H9 (cell line): ENCODE measurements at regions not wholly inside any gene's neighbourhood (a gene's known extent, or its start where the extent isn't known, plus 50 kb on each side); places are given as distances from the start of the nearest gene placed in this dataset.

Experiments used
- DNase-seq: peaks from one replicate; pipeline ENCODE4 v3.0.0-alpha.2; 2017
- H2AFZ ChIP-seq: one replicate; pipeline ENCODE4 v1.6.1; 2013; ENCODE audit warnings: mild to moderate bottlenecking, low read length, control low read depth, moderate library complexity
- H2AK5ac ChIP-seq: 2 replicates; pipeline ENCODE4 v1.6.1; 2013; ENCODE audit warnings: low read length, control low read depth, mixed read lengths; ENCODE audit not compliant: insufficient read length
- H2BK120ac ChIP-seq: one replicate; pipeline ENCODE4 v1.6.1; 2013; ENCODE audit warnings: low read depth, mild to moderate bottlenecking, low read length, control low read depth, inconsistent platforms; ENCODE audit not compliant: poor library complexity, severe bottlenecking
- H2BK12ac ChIP-seq: 2 replicates; pipeline ENCODE4 v1.6.1; 2013; ENCODE audit warnings: low read length, control low read depth, mixed read lengths, low read depth; ENCODE audit not compliant: insufficient read length
- H2BK15ac ChIP-seq: 2 replicates; pipeline ENCODE4 v1.6.1; 2013; ENCODE audit warnings: low read depth, low read length, control low read depth
- H2BK20ac ChIP-seq: one replicate; pipeline ENCODE4 v1.6.1; 2013; ENCODE audit warnings: low read depth, mild to moderate bottlenecking, low read length, control low read depth, inconsistent platforms; ENCODE audit not compliant: poor library complexity, severe bottlenecking
- H2BK5ac ChIP-seq: 2 replicates; pipeline ENCODE4 v1.6.1; 2013; ENCODE audit warnings: low read length, control low read depth, mixed read lengths; ENCODE audit not compliant: insufficient read length
- H3K14ac ChIP-seq: 2 replicates; pipeline ENCODE4 v1.6.1; 2013; ENCODE audit warnings: low read length, control low read depth; ENCODE audit not compliant: insufficient read depth
- H3K18ac ChIP-seq: 2 replicates; pipeline ENCODE4 v1.6.1; 2013; ENCODE audit warnings: low read depth, mild to moderate bottlenecking, mixed read lengths, low read length, control low read depth; ENCODE audit not compliant: insufficient read length
- H3K23ac ChIP-seq: 2 replicates; pipeline ENCODE4 v1.6.1; 2013; ENCODE audit warnings: low read length, control low read depth, mixed read lengths, low read depth; ENCODE audit not compliant: insufficient read length
- H3K23me2 ChIP-seq: 2 replicates; pipeline ENCODE4 v1.6.1; 2013; ENCODE audit warnings: low read depth, mild to moderate bottlenecking, mixed read lengths, low read length, control low read depth; ENCODE audit not compliant: insufficient read length, poor library complexity, severe bottlenecking
- H3K27ac ChIP-seq: 2 replicates; pipeline ENCODE4 v1.5.1; 2013; ENCODE audit warnings: low read length, control low read depth, mixed read lengths, low read depth; ENCODE audit not compliant: insufficient read length
- H3K27me3 ChIP-seq: 2 replicates; pipeline ENCODE4 v1.6.1; 2013; ENCODE audit warnings: low read length, control low read depth, inconsistent platforms; ENCODE audit not compliant: insufficient read depth
- H3K4ac ChIP-seq: 2 replicates; pipeline ENCODE4 v1.6.1; 2013; ENCODE audit warnings: low read depth, mild to moderate bottlenecking, control low read depth, inconsistent platforms, low read length, moderate library complexity
- H3K4me1 ChIP-seq: 2 replicates; pipeline ENCODE4 v1.6.1; 2013; ENCODE audit warnings: low read length, control low read depth, inconsistent platforms; ENCODE audit not compliant: insufficient read depth
- H3K4me2 ChIP-seq: 2 replicates; pipeline ENCODE4 v1.6.1; 2013; ENCODE audit warnings: low read length, control low read depth, mixed read lengths; ENCODE audit not compliant: insufficient read length, insufficient read depth
- H3K56ac ChIP-seq: 2 replicates; pipeline ENCODE4 v1.6.1; 2013; ENCODE audit warnings: low read depth, mild to moderate bottlenecking, mixed read lengths, low read length, control low read depth; ENCODE audit not compliant: insufficient read length
- H3K79me1 ChIP-seq: 2 replicates; pipeline ENCODE4 v1.6.1; 2013; ENCODE audit warnings: low read depth, mild to moderate bottlenecking, moderate library complexity, low read length, control low read depth, inconsistent platforms; ENCODE audit not compliant: insufficient read depth, poor library complexity, severe bottlenecking
- H3K79me2 ChIP-seq: 2 replicates; pipeline ENCODE4 v1.6.1; 2013; ENCODE audit warnings: low read length, control low read depth, inconsistent platforms; ENCODE audit not compliant: insufficient read depth
- H3K9ac ChIP-seq: 2 replicates; pipeline ENCODE4 v1.6.1; 2013; ENCODE audit warnings: low read length, control low read depth, mixed read lengths; ENCODE audit not compliant: insufficient read length; ENCODE audit errors: extremely low read depth
- H3K9me3 ChIP-seq: one replicate; pipeline ENCODE4 v1.6.1; 2013; ENCODE audit warnings: low read depth, low read length, inconsistent platforms; ENCODE audit not compliant: control insufficient read depth
- H3T11ph ChIP-seq: one replicate; pipeline ENCODE4 v1.6.1; 2013; ENCODE audit warnings: mild to moderate bottlenecking, low read length, control low read depth, inconsistent platforms
- H4K20me1 ChIP-seq: one replicate; pipeline ENCODE4 v1.6.1; 2013; ENCODE audit not compliant: control insufficient read depth, insufficient read length, insufficient read depth
- H4K5ac ChIP-seq: 2 replicates; pipeline ENCODE4 v1.6.1; 2013; ENCODE audit warnings: low read depth, mild to moderate bottlenecking, mixed read lengths, low read length, control low read depth; ENCODE audit not compliant: insufficient read length
- H4K8ac ChIP-seq: replicated peaks from 2 replicates; pipeline ENCODE4 v1.6.1; 2013; ENCODE audit warnings: low read length, control low read depth, mixed read lengths, low read depth; ENCODE audit not compliant: insufficient read length
- H4K91ac ChIP-seq: 2 replicates; pipeline ENCODE4 v1.6.1; 2013; ENCODE audit warnings: low read depth, mild to moderate bottlenecking, moderate library complexity, mixed read lengths, low read length, control low read depth; ENCODE audit not compliant: insufficient read length
- H3K27ac Mint-ChIP-seq, 3 experiments: 2 replicates in 2 of 3; 3 replicates in 1 of 3; pipeline ENCODE4 v1.8.0; 2020 to 2021; ENCODE audit warnings: mixed read lengths in 3 of 3, mild to moderate bottlenecking in 1 of 3, moderate library complexity in 1 of 3
- H3K27me3 Mint-ChIP-seq: 2 replicates; pipeline ENCODE4 v1.8.0; 2021; ENCODE audit warnings: low read depth, mild to moderate bottlenecking, moderate library complexity, mixed read lengths
- H3K36me3 Mint-ChIP-seq, 3 experiments: 2 replicates in 2 of 3; 3 replicates in 1 of 3; pipeline ENCODE4 v1.8.0; 2020 to 2021; ENCODE audit warnings: low read depth in 3 of 3, mixed read lengths in 3 of 3; ENCODE audit not compliant: insufficient read depth in 1 of 3
- H3K4me1 Mint-ChIP-seq, 2 experiments: 2 replicates each; pipeline ENCODE4 v1.8.0; 2020; ENCODE audit warnings: mixed read lengths in 2 of 2
- H3K4me3 Mint-ChIP-seq, 2 experiments: 2 replicates in 1 of 2; 3 replicates in 1 of 2; pipeline ENCODE4 v1.8.0; 2020 to 2021; ENCODE audit warnings: mild to moderate bottlenecking in 2 of 2, mixed read lengths in 2 of 2, moderate library complexity in 1 of 2
- H3K9me3 Mint-ChIP-seq, 2 experiments: 2 replicates in 1 of 2; 3 replicates in 1 of 2; pipeline ENCODE4 v1.8.0; 2020; ENCODE audit warnings: mild to moderate bottlenecking in 2 of 2, mixed read lengths in 2 of 2, moderate library complexity in 1 of 2
- WGBS: extraction: QIAGEN DNeasy Blood & Tissue Kit; methylation state at CpG from one replicate; pipeline ENCODE4 v1.1.7; 2013; ENCODE audit warnings: missing lambda C conversion rate, low lambda C conversion rate, mixed read lengths; ENCODE audit not compliant: insufficient read length; ENCODE audit errors: extremely low coverage; 5-methylcytosine and 5-hydroxymethylcytosine counted together
- TF ChIP-seq, protein P1 (sequence below): fragments of 200-600 bp; sonication (generic); conservative IDR thresholded peaks from 3 replicates; pipeline ENCODE4 v1.8.0; 2021; ENCODE audit warnings: antibody characterized with exemption, mild to moderate bottlenecking

DNA sequence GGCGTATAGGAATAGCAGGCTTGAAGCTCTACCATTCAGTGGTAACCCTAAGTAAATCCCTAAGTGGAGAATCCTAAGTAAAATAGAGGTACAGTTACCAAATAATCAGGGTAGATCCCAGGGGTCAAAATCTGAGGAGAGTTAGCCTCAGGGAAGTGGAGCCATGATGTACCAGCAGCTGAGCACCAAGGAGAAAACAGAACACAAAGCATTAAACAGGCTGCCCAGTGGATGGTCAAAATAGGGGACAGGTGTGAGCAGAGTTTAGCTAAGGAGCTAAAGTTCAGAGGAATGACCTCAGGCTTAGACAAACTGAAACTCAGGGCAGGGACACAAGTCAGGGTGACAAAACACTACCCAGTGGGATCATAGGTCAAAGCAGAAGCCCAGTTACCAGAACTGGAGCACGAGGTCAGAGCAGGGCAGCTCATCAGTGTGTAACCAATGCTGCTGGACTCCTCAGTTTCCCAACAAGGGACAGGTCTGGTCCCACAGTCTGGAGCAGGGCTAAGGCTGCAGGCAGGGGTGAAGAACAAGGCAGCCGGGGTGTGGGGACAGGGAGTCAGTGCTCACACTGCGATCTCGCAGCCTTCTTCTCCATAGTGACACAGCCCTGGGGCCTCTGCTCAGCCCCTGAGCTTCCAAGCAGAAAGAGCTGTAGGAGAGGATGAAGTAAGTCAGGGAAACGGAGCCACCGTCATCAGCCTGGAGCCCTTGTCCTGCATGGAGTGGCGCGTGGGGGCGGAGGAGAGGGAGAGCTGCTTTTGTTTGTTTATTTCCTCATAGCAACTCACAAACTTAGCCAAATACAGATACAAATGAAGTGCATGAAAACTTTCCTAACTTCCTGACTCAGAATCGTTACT is 264.0 kb downstream of the MREG start:
- TF ChIP-seq, protein P1, sequence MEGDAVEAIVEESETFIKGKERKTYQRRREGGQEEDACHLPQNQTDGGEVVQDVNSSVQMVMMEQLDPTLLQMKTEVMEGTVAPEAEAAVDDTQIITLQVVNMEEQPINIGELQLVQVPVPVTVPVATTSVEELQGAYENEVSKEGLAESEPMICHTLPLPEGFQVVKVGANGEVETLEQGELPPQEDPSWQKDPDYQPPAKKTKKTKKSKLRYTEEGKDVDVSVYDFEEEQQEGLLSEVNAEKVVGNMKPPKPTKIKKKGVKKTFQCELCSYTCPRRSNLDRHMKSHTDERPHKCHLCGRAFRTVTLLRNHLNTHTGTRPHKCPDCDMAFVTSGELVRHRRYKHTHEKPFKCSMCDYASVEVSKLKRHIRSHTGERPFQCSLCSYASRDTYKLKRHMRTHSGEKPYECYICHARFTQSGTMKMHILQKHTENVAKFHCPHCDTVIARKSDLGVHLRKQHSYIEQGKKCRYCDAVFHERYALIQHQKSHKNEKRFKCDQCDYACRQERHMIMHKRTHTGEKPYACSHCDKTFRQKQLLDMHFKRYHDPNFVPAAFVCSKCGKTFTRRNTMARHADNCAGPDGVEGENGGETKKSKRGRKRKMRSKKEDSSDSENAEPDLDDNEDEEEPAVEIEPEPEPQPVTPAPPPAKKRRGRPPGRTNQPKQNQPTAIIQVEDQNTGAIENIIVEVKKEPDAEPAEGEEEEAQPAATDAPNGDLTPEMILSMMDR = no peak
- Histone ChIP-seq H3K9me3 (no peaks in the 10 kb centered on the region), H2BK15ac (no peak overlapping the region), H2BK120ac (no peak overlapping the region), H3K56ac (no peak overlapping the region), H4K20me1 (no peaks in the 10 kb centered on the region), H3K4ac (no peak overlapping the region), H3K14ac (no peak overlapping the region), H3K79me2 (no peaks in the 10 kb centered on the region), H2AK5ac (no peak overlapping the region), H4K8ac (no peak overlapping the region), H2BK5ac (no peak overlapping the region), H3K4me1 (no peaks in the 10 kb centered on the region), H3K4me2 (no peak overlapping the region), H3K27me3 (no peaks in the 10 kb centered on the region), H3K23me2 (no peaks in the 10 kb centered on the region), H2BK12ac (no peak overlapping the region), H4K5ac (no peak overlapping the region), H2BK20ac (no peak overlapping the region), H3K9ac (no peak overlapping the region), H3K18ac (no peak overlapping the region), H4K91ac (no peak overlapping the region), H3K79me1 (no peaks in the 10 kb centered on the region), H3K23ac (no peak overlapping the region), H2AFZ (no peak overlapping the region), H3T11ph (no peak overlapping the region), H3K27ac (no peak overlapping the region)
- WGBS = no CpG with 5 or more reads among the region's 11 CpGs
- Mint-ChIP-seq H3K36me3 (no peaks in the 10 kb centered on the region; a peak in 1 of 7 replicates), H3K9me3 (no peaks in the 10 kb centered on the region), H3K27me3 (no peaks in the 10 kb centered on the region), H3K27ac (no peak overlapping the region; a peak in 1 of 7 replicates), H3K4me1 (no peaks in the 10 kb centered on the region), H3K4me3 (no peak overlapping the region; a peak in 1 of 5 replicates)
- no peak for DNase-seq
